Gastroesophageal sphincter (tissue), 3 donors: ENCODE measurements at regions not wholly inside any gene's neighbourhood (a gene's known extent, or its start where the extent isn't known, plus 50 kb on each side); places are given as distances from the start of the nearest gene placed in this dataset.

Experiments used
- CTCF ChIP-seq, 4 experiments: fragments of 200-600 bp in 2 of 4; fragments of 450-650 bp in 2 of 4; sonication (generic) in 1 of 4; IDR thresholded peaks; one replicate each; pipeline ENCODE4 v1.5.1; 2017 to 2019; ENCODE audit warnings: antibody characterized with exemption in 4 of 4, mild to moderate bottlenecking in 2 of 4, moderate library complexity in 2 of 4
- POLR2A ChIP-seq, 2 donors: fragments of 450-650 bp; IDR thresholded peaks; one replicate each; pipeline ENCODE4 v1.6.1; 2017; ENCODE audit warnings: antibody characterized with exemption in 2 of 2, mild to moderate bottlenecking in 2 of 2, moderate library complexity in 1 of 2

GRCh38 chr13:73596382-73596781, 537.6 kb downstream of the KLF5 start:
- TF ChIP-seq CTCF (IDR thresholded peaks at IDR 0.05): no peak
- no peak for TF ChIP-seq POLR2A (IDR thresholded peaks at IDR 0.05)
